Ovary (tissue), 7 donors: ENCODE measurements at regions not wholly inside any gene's neighbourhood (a gene's known extent, or its start where the extent isn't known, plus 50 kb on each side); places are given as distances from the start of the nearest gene placed in this dataset.

Experiments used
- DNase-seq, 5 donors: peaks; one replicate each; pipeline ENCODE4 v3.0.0-alpha.2; 2019 to 2020
- H3K27ac ChIP-seq, 2 donors: fragments of 200-600 bp; one replicate each; pipeline versions ENCODE4 v1.5.1 to v1.8.0; 2019 to 2022
- H3K27me3 ChIP-seq: fragments of 200-600 bp; one replicate; pipeline ENCODE4 v1.8.0; 2022
- H3K36me3 ChIP-seq: fragments of 200-600 bp; sonication (generic); one replicate; pipeline ENCODE4 v1.5.1; 2019
- H3K4me1 ChIP-seq: one replicate; pipeline ENCODE4 v1.8.1; 2013; ENCODE audit warnings: mild to moderate bottlenecking, moderate library complexity; ENCODE audit not compliant: insufficient read depth
- H3K4me3 ChIP-seq: fragments of 200-600 bp; sonication (generic); one replicate; pipeline ENCODE4 v1.5.1; 2017
- H3K9me3 ChIP-seq, 2 donors: fragments of 200-600 bp in 1 of 2; sonication (generic) in 1 of 2; one replicate each; pipeline versions ENCODE4 v1.5.1 to v1.8.1; 2013 to 2019; ENCODE audit warnings: mild to moderate bottlenecking in 1 of 2, moderate library complexity in 1 of 2
- EP300 ChIP-seq: sonication (generic); formaldehyde crosslinking; IDR thresholded peaks from one replicate; pipeline ENCODE4 v1.6.1; 2017; ENCODE audit warnings: antibody characterized with exemption
- POLR2A ChIP-seq: fragments of 450-650 bp; IDR thresholded peaks from one replicate; pipeline ENCODE4 v1.6.1; 2017; ENCODE audit warnings: antibody characterized with exemption, mild to moderate bottlenecking, moderate library complexity
- WGBS, 3 donors: extraction: QIAGEN DNeasy Blood & Tissue Kit in 1 of 3; methylation state at CpG; one replicate each; pipeline versions ENCODE4 v1.1.5 to v1.1.7; 2013 to 2017; 5-methylcytosine and 5-hydroxymethylcytosine counted together
- intact Hi-C, 4 donors: fragments of 100-400 bp; cut with DNase I; formaldehyde crosslinking; loops; one replicate each; pipeline versions ENCODE4 v1.11.0 to v1.15.1; 2022 to 2023
- TF ChIP-seq, protein P1 (sequence below), 3 donors: fragments of 450-650 bp in 2 of 3; fragments of 200-600 bp in 1 of 3; IDR thresholded peaks; one replicate each; pipeline versions ENCODE4 v1.5.1 to v1.8.0; 2016 to 2022; ENCODE audit warnings: antibody characterized with exemption in 3 of 3, mild to moderate bottlenecking in 1 of 3
- donor health status: DM: no; HTN: no; CAD: no; lungs with moderate emphysema.
- donor health status: DM: no; HTN: no; CAD: no.
- donor health status: Bipolar disorder and iron deficiency.
- donor health status: DM: no; HTN: no; CAD: no.
- donor health status: DM: yes; HTN: yes; CAD: no.

DNA sequence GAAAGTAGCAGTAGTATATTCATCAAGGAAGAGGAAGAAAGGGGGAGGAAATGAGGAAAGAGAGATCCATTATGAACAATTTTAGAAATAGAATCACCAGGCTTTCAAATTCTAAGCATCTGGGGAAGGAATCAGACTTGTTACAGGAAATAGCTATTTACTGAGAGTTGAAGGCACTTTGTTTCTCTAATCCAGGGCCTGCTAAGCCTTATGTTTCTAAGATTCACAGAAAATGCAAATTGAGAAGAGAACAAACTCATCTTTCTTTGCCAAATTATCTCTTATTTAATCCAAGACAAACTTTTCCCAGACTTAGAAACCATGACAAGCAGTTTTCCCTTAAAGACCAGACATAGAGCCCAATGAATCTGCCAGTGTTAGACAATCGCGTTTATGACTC lies 528.0 kb upstream of the NMUR2 start:
- no peaks in the 10 kb centered on the region for H3K27me3 ChIP-seq
- intact Hi-C loops, result no loop called here
- H3K27ac ChIP-seq, result no peak overlapping the region

DNA sequence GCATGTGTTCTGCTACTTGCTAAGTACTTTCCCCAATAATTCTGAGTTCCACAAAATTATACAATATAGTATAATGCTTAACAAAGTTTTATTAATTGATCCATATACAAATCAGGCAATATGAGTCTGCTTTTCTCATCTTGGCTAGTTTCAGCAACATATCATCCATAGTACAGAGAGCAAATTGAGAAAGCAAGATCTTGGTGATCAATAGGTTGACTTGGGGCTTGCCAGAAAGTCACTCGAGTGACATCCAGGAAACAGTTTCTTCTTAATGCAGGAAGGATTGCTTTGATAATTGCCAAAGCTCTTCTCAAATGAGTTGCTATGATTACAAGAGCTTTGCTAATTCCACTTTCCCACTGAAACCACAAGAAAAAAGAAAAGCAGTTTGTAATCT lies 533.6 kb upstream of the NMUR2 start:
- intact Hi-C loops, result no loop called here
- TF ChIP-seq, protein P1, sequence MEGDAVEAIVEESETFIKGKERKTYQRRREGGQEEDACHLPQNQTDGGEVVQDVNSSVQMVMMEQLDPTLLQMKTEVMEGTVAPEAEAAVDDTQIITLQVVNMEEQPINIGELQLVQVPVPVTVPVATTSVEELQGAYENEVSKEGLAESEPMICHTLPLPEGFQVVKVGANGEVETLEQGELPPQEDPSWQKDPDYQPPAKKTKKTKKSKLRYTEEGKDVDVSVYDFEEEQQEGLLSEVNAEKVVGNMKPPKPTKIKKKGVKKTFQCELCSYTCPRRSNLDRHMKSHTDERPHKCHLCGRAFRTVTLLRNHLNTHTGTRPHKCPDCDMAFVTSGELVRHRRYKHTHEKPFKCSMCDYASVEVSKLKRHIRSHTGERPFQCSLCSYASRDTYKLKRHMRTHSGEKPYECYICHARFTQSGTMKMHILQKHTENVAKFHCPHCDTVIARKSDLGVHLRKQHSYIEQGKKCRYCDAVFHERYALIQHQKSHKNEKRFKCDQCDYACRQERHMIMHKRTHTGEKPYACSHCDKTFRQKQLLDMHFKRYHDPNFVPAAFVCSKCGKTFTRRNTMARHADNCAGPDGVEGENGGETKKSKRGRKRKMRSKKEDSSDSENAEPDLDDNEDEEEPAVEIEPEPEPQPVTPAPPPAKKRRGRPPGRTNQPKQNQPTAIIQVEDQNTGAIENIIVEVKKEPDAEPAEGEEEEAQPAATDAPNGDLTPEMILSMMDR (IDR thresholded peaks at IDR 0.05), result no peak
- no peak for TF ChIP-seq POLR2A
- TF ChIP-seq EP300, result no peak
- Histone ChIP-seq H3K27me3 (no peaks in the 10 kb centered on the region), H3K9me3 (no peaks in the 10 kb centered on the region), H3K36me3 (no peaks in the 10 kb centered on the region), H3K4me1 (no peaks in the 10 kb centered on the region), H3K4me3 (no peak overlapping the region), H3K27ac (no peak overlapping the region)
- DNase-seq, result no peak
- WGBS, 3 donors, result 86 to 92% (median 91%) methylated on average over 1 of the region's 1 CpG

More for the DNA sequence above, 528.0 kb upstream of the NMUR2 start:
- H3K4me3 ChIP-seq, result no peak overlapping the region
- DNase-seq, result no peak
- TF ChIP-seq EP300, result no peak
- TF ChIP-seq, protein P1 (IDR thresholded peaks at IDR 0.05), result no peak
- no peak for TF ChIP-seq POLR2A
- WGBS, 3 donors, result 38 to 93% (median 59%) methylated on average over 2 of the region's 2 CpGs
- no peaks in the 10 kb centered on the region for H3K4me1 ChIP-seq
- no peaks in the 10 kb centered on the region for H3K36me3 ChIP-seq
- no peaks in the 10 kb centered on the region for H3K9me3 ChIP-seq

DNA sequence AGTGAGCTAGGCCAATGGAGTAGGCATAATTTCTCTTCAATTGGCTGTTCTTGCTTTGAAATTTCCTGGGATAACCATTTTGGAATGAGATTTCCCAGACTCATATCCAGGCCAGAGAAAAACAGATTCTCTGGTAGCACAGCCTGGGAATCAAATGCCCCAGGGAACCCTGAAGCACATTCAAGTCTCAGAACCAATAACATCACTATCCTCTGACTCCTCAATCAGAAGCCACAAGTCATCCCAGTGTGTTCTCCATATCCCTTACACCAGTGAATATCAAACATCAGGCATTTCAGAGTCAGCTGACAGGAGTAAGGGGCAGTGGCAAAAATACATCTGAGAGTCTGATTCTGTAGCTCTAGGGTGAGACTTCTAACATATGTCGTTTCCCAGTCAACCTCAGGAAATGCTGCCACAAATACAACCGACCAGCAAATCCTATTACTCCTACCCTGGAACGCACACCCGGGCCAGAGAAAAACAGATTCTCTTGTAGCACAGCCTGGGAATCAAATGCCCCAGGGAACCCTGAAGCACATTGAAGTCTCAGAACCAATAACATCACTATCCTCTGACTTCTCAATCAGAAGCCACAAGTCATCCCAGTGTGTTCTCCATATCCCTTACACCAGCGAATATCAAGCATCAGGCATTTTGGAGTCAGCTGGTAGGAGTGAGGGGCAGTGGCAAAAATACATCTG lies 537.7 kb upstream of the NMUR2 start:
- no peaks in the 10 kb centered on the region for H3K9me3 ChIP-seq
- H3K27me3 ChIP-seq, result no peaks in the 10 kb centered on the region
- no peaks in the 10 kb centered on the region for H3K4me1 ChIP-seq
- 74 to 89% (median 81%) methylated on average over 5 of the region's 5 CpGs for WGBS, 3 donors
- TF ChIP-seq POLR2A (no peak), EP300 (no peak)
- TF ChIP-seq, protein P1 (IDR thresholded peaks at IDR 0.05), result no peak
- no peak overlapping the region for H3K4me3 ChIP-seq
- H3K27ac ChIP-seq, result no peak overlapping the region
- DNase-seq, result no peak
- intact Hi-C loops, result no loop called here
- no peaks in the 10 kb centered on the region for H3K36me3 ChIP-seq

DNA sequence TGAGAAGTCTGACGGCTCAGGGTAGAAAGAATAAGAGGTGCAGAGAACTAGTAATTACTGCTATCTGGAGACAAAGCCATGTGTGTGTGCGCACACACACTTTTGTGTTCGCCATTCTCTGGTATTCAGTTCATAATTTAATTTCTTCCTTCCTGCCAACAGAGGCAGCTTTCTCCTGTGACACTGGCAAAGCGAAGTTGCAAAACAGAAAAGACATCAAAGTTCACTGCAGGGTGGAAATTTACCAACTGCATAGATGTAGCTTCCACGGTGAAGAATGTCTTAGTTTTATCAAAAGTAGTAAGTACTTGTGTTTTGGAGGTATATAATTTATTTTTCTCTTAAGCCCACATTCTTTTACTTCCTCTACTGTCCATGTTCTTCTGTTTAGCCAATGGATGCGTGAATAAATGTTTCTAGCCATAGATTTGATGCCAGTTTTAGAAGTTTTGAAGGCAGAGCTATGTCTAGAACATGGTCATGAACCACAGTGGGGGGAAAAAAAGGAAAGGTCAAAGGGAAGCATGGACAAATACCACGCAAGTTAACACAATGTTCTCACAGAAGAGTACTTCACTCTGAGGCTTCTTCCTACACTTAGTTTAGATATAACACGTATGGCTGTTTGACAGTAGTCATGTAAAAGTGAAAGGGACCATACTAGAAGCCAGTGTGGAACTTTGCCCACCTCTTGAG lies 536.5 kb upstream of the GRIA1 start:
- DNase-seq, result no peak
- no peaks in the 10 kb centered on the region for H3K4me1 ChIP-seq
- no peaks in the 10 kb centered on the region for H3K9me3 ChIP-seq
- no peak overlapping the region for H3K4me3 ChIP-seq
- 74 to 82% (median 77%) methylated on average over 8 of the region's 8 CpGs for WGBS, 3 donors
- H3K27me3 ChIP-seq, result no peaks in the 10 kb centered on the region
- H3K27ac ChIP-seq, result no peak overlapping the region
- intact Hi-C loops, result no loop called here
- no peaks in the 10 kb centered on the region for H3K36me3 ChIP-seq
- TF ChIP-seq EP300 (no peak), POLR2A (no peak)
- TF ChIP-seq, protein P1 (IDR thresholded peaks at IDR 0.05), result no peak
